Epithelial cell of proximal tubule (primary cell): ENCODE measurements at regions not wholly inside any gene's neighbourhood (a gene's known extent, or its start where the extent isn't known, plus 50 kb on each side); places are given as distances from the start of the nearest gene placed in this dataset.
"Not testable (repeated sequence)": the region's sequence is repeated elsewhere in the genome, so short reads cannot be mapped to it uniquely, and the experiment has no call there.

Source experiments
- DNase-seq: peaks from one replicate; pipeline ENCODE4 v3.0.0-alpha.2; 2011; ENCODE audit warnings: low read depth
- H3K4me3 ChIP-seq: 2 replicates; pipeline ENCODE4 v1.5.1; 2011; ENCODE audit warnings: low read depth, mild to moderate bottlenecking, low read length
- TF ChIP-seq, protein P1 (sequence below): conservative IDR thresholded peaks from 2 replicates; pipeline ENCODE4 v1.5.1; 2012; ENCODE audit warnings: low read depth, mild to moderate bottlenecking, low read length

- no peak for DNase-seq
- H3K4me3 ChIP-seq = no peak overlapping the region
- TF ChIP-seq, protein P1, sequence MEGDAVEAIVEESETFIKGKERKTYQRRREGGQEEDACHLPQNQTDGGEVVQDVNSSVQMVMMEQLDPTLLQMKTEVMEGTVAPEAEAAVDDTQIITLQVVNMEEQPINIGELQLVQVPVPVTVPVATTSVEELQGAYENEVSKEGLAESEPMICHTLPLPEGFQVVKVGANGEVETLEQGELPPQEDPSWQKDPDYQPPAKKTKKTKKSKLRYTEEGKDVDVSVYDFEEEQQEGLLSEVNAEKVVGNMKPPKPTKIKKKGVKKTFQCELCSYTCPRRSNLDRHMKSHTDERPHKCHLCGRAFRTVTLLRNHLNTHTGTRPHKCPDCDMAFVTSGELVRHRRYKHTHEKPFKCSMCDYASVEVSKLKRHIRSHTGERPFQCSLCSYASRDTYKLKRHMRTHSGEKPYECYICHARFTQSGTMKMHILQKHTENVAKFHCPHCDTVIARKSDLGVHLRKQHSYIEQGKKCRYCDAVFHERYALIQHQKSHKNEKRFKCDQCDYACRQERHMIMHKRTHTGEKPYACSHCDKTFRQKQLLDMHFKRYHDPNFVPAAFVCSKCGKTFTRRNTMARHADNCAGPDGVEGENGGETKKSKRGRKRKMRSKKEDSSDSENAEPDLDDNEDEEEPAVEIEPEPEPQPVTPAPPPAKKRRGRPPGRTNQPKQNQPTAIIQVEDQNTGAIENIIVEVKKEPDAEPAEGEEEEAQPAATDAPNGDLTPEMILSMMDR = no peak
Observed at GRCh38 chr2:55768991-55769390, 75.3 kb upstream of the PNPT1 start.

DNA sequence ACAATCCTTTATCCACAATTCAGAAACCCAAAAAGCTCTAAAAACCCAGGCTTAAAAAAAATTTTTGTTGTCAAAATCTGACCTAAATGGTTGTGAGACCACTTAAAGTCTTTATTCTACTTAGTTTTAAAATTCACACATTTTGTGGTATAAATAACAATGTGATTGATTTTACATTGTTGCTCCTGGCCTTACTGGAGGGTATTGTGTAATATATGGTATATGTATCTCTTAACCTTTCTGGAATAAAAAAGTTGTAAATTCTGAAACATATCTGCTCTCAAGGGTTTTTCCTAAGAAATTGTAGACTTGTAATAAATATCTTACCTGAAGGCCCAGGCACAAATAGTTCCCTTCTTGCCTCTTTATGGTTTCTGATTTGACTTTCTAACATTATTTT lies 73.3 kb upstream of the PNPT1 start:
- DNase-seq = no peak
- TF ChIP-seq, protein P1 = no peak

DNA sequence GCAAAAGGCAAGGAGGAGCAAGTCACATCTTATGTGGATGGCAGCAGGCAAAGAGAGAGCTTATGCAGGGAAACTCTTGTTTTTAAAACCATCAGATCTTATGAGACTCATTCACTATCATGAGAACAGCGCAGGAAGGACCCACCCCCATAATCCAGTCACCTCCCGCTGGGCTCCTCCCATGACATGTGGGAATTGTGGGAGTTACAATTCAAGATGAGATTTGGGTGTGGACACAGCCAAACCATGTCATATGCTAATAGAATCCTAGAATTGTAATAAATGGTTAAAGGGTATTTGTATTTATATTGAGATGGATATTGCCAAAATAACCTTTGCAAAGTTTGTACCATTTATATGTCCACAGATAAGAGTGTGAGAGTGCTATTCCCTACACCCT lies 72.1 kb upstream of the PNPT1 start:
- DNase-seq, H3K4me3 ChIP-seq: not testable (repeated sequence)

More for the DNA sequence above, 73.3 kb upstream of the PNPT1 start:
- H3K4me3 ChIP-seq = no peak overlapping the region

GRCh38 chr2:55763721-55764120 lies 70.1 kb upstream of the PNPT1 start:
- no peak for DNase-seq
- TF ChIP-seq, protein P1 = no peak
- H3K4me3 ChIP-seq = no peak overlapping the region

DNA sequence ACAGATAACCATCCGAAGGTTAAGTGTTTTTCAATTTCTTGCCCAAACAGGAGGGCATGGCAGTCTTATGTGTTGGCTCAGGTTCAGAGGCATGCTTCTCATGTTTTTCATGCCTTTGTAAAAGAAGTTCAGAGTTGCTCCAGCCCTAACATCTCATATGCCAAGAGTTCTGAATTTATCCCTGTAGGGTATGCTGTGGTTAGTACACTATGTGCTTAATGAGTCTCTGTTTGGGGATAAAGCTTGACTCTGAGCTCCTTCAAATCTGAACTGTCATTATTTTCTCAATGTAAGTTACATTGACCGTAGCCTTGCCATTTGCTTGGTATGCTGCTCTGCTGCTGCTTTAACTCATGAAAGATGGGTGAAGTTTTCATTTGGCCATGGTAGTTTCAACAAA lies 67.9 kb upstream of the PNPT1 start:
- TF ChIP-seq, protein P1 = no peak
- DNase-seq = no peak
- no peak overlapping the region for H3K4me3 ChIP-seq

- no peak for DNase-seq
- TF ChIP-seq, protein P1 = no peak
- H3K4me3 ChIP-seq = no peak overlapping the region
Observed at GRCh38 chr2:55761024-55761423, 67.4 kb upstream of the PNPT1 start.

- no peak for DNase-seq
- TF ChIP-seq, protein P1 = no peak
- no peak overlapping the region for H3K4me3 ChIP-seq
Observed at GRCh38 chr2:55760125-55760524, 66.5 kb upstream of the PNPT1 start.
